NCI-H1048 (cell line): ENCODE measurements at regions not wholly inside any gene's neighbourhood (a gene's known extent, or its start where the extent isn't known, plus 50 kb on each side); places are given as distances from the start of the nearest gene placed in this dataset.
"Not testable (repeated sequence)": the region's sequence is repeated elsewhere in the genome, so short reads cannot be mapped to it uniquely, and the experiment has no call there.

Experiments
- DNase-seq: peaks from one replicate; lab custom pipeline; 2025; lab: John Stamatoyannopoulos, UW

DNA sequence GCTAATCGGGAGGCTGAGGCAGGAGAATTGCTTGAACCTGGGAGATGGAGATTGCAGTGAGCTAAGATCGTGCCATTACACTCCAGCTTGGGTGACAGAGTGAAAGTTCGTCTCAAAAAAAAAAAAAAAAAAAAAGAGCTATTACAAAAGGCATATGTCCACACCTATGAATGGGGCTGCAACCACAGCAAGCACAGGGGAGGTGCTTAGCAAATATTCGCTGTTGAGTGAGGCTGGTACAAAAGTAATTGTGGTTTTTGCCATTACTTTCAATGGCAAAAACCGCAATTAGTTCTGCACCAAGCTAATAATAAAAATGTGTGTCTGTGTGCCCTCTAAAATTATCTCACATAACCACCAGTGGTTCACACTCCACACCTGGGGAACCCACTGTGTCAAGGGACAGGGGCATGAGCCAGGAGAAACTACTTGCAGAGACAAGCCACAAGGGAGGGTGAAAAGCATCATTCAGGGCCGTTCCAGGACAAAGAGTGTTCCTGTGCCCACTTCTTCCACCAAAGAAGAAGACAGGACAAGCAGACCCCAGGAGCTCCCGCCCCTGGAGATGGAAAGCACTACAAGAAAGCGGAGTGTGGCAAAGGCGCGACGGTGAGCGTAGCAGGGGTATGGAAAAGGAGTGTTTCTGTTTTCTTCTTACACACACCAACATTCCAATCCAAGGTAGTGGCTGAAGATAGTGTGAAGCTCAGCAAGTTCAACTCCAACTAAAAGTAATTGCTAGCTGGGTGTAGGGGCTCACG, 84.4 kb upstream of the CNEP1R1 start:
- no peak for DNase-seq

DNA sequence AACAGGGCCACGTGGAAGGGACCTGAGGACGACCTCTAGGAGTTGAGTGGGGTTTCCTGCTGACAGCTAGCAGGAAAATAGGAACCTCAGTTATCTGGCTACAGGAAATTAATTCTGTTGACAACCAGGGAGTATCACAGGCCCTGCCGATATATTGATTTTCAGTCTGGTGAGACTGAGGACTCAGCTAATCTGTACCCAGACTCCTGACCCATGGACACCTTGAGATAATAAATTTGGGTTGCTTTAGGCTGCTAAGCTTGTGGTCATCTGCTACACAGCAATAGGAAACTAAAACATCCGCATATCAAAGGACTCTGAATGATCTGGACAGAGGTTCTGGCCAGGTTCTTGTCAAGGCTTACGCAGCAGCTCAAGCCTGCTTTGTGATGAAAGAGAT, 80.8 kb upstream of the CNEP1R1 start:
- DNase-seq, result no peak

DNA sequence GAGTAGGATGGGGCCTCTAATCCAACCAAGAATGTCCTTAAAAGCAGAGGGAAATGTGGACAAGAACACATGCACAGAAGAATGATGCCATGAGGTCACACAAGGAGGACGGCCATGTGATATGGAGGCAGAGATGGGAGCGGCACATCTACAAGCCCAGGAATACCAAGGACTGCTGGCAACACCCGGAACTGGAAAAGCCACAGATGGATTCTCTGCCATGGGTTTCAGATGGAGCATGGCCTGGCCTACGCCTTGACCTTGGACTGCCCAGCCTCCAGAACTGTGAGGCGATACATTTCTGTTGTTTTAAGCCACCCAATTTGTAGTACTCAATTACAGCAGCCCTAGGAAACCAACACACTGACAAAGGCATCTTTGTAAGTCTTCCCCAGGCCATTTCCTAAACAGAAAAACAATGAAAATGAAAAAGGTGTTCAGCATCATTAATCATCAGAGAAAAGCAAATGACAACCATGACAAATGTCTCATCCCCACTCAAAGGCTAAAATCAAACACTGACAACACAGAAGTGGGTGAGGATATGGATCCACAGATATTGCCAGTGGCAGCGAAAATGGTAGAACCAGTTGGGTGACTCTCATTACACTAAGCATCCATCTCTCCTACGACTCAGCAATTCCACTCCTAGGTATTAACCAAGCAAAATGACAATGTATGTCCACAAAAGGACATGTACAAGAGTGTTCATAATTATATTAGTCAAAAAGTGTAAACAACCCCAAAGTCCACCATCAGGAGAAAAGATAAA, 76.9 kb upstream of the CNEP1R1 start:
- DNase-seq, result no peak

DNA sequence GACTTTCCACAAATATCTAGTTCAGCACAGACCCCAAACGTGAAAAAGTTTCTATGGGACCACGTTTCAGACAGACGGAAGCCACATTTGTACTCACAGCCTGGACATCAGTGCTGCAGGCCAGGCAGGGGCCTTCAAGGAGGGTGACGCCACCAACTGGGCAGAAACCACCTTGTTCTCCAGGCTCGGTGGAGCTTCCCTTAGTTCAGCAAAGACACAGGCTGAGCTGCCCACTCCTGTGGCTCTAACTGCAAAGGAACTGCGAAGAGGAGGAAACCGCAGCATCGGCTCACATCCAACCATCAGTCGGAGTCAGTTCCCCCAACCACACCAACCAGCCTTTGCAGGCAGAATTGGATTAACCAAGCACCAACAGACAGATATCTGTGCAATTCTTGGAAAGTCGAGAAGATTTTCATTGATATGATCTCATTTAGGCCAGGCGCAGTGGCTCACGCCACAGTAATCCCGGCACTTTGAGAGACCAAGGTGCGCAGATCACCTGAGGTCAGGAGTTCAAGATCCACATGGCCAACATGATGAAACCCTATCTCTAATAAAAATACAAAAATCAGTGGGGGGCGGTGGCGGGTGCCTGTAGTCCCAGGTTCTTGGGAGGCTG, 73.3 kb upstream of the CNEP1R1 start:
- DNase-seq, result no peak

DNA sequence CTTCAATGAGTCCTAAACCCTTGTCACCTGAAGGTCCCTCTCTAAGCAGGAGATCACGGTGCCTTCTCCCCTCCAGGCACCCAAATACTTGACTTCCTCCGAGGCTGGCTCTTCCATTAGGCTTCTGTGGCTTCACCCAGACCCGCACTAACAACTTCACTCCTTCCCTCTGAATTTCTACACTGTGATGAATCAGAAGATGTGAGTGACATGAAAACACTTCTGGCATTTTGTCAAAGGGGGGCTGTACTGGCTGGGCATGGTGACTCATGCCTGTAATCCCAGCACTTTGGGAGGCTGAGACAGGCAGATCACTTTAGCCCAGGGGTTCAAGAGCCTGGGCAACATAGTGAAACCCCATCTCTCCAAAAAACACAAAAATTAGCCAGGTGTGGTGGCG, 72.6 kb upstream of the CNEP1R1 start:
- DNase-seq, result no peak

DNA sequence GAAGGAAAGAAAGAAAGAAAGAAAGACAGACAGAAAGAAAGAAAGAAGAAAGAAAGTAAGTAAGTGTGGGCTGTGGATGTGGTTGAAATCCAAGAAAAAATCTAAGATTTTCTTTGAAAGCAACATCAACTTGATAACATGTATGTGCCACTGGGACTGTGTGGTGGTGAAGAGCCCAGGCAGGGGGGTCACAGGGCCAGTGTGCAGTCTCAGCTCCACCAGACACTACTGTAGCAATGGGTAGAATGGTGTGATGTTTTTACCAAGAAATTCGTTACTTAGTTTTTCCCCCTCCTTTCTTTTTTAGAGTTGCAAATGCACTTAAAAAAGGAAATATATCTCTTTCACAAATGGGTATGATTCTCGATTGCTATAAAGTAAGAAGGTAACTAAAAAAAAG, 71.9 kb upstream of the CNEP1R1 start:
- DNase-seq, result no peak

DNA sequence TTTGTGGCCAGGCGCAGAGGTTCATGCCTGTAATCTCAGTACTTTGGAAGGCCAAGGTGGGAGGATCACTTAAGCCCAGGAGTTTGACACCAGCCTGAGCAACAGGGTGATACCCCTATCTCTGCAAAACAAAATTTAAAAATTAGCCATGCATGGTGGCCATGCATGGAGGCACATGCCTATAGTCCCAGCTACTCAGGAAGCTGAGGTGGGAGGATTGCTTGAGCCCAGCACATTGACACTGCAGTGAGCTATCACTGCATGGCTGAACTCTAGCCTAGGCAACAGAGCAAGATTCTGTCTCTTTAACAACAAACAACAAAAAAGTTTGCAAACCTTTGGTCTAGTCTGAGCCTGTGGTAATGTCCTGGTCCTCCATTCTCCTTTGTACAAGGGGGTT, 69.2 kb upstream of the CNEP1R1 start:
- DNase-seq, result no peak

DNA sequence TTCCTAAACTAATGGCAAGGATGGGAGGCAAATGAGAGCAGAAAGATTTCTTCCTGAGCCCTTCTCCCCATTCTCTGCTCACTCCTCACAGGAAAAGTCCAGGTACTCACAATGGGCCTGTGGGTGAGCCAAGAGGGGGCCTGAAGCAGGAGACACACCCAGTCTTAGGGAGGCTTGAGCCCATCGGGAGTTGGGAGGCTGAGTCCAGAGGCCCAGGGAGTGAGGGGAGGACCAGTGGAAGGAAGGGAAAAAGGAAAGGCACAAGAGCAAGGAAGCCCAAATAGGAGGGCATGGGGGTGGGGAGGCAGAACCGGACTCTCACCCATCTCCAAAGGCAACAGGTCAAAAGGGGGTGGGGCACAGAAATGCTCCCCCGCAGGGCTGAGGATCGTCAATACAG, 68.1 kb upstream of the CNEP1R1 start:
- no peak for DNase-seq

DNA sequence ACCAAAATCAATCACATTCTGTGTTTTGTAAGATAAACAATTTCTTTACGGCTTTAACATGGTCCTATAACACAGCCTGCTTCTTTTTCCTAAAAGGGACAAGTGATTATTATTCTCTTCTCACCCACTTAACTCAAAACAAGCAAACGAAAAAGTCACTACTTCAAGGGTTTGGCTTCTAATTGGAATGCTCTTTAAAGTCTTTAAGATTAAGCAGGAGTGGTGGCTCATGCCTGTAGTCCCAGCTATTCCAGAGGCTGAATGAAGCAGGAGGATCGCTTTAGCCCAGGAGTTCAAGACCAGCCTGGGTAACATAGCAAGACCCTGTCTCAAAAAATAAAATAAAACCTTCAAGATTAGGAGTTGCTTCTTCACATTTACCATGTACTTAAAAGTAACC, 66.6 kb upstream of the CNEP1R1 start:
- DNase-seq, result no peak

DNA sequence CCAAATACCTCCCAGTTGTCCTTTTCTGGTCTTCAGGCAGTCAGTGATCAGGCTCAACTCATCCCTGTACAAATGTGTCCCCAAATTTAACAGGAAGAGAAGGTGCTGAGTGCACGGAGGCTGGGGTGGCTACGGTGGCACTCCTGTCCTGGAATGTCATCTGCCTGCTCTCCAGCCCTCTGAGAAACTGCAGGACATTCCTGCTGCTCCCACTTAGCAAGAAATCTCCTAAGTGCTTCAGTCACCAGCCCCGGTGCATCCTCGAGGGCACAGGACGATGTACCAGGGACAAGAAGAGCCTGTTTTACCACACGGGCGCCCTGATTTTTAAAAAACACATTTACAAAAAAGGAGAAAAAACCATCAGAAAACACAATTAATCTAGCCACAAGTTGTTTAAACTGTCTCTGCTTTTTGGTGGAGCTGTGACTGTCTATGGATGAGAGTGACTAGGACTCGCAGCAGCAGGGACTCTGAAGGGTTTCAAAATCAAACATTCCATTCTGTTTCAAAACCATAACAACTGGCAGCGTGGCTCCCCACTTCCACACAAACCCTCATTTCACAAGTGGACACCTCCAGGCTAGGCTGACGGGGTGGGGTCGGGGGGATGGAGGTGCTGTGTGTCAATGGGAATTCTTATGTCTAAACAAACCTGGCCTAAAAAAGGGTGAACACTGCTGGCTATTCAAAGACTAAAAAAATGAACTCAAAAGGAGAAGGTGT, 65.3 kb upstream of the CNEP1R1 start:
- DNase-seq, result no peak

DNA sequence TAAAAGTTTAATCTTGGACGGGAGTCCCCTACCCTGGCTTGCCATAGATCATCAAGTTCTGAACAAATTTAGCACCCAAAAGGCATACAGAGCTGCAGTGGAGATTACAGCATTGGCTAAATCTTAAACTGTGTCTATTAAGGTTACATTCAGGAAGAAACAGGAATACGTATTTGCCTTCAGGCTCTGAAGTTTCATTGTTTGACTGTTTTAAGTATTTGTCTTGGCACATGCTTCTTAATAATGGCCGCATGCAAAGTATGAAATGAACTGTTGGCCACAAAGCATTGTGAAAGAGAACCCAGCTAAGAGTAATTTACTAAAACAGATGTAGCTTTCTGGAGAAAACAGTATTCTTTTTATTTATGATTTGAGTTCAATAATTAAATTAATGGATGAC, 63.9 kb upstream of the CNEP1R1 start:
- DNase-seq, result peak; percentile 8

DNA sequence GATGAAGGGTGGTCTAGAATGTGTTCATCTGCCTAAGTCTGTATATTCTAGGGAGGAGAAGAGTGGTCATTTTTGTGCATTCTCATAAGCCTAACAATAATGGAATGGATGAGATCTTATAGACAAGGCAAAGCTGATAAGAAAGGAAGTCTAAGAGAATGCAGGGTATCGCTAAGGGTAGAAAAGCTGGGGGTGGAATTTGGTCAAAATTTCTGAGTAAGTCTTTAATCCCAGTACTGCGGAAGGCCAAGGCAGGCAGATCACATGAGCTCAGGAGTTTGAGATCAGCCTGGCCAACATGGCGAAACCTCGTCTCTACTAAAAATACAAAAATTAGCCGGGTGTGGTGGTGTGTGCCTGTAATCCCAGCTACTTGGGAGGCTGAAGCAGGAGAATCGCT, 62.5 kb upstream of the CNEP1R1 start:
- not testable (repeated sequence) for DNase-seq

DNA sequence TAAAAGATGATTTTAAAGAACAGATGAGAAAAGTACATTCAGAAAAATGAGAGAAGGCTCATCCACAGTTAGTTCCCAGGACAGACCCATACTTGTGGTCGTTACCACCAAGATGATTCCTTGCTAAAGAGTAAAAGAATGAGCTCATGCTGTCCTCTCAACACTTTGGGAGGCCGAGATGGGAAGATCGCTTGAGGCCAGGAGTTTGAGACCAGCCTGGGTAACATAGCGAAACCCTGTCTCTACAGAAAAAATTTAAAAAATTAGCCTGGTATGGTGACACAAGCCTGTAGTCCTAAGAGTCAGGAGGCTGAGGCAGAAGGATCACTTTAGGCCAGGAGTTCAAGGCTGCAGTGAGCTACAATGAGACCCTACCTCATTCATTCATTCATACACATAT, 60.7 kb upstream of the CNEP1R1 start:
- no peak for DNase-seq

DNA sequence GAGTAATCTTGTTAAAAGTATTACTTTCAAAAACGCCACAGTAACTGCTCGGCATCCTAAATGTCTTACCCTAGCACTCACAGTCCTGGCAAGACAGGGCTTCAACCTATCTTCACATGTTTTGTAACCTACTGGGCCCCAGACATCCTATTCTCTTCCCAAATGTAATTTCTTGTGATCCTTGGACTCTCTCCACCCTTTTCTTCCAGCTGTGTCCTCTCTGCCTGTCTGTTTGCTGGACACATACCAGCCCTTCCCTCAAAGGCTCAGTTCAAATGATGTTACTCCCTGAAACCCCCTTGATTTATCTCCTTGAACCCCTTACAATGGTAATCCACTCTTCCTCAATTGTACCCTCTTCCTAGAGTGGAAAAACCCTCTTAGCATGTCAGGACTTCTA, 60.1 kb upstream of the CNEP1R1 start:
- no peak for DNase-seq

DNA sequence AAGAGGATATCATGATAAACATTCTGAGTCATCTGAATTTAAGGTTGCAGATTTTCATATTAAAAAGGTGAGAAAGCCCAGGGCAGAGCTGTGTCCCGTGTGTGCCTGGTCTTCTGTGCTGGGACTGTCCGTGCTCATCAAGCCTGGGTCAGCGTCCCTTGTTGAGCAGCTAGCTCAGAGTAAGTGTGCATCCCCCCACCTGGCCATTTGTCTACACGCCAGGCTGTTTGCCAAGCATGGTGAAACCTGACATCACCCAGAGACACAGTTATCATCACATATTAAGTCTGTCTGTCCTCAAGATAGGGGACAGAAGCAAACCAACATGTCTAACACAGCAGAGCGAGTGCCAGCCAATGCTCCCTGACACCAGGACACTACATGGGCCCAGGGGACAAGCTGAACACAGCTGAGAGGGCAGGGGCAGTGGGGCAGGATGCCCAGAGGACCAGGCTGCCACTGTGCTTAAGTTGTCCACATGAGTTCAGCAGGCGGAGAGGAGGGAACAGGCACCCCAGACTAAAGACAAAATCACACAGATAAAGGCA, 57.9 kb upstream of the CNEP1R1 start:
- no peak for DNase-seq

DNA sequence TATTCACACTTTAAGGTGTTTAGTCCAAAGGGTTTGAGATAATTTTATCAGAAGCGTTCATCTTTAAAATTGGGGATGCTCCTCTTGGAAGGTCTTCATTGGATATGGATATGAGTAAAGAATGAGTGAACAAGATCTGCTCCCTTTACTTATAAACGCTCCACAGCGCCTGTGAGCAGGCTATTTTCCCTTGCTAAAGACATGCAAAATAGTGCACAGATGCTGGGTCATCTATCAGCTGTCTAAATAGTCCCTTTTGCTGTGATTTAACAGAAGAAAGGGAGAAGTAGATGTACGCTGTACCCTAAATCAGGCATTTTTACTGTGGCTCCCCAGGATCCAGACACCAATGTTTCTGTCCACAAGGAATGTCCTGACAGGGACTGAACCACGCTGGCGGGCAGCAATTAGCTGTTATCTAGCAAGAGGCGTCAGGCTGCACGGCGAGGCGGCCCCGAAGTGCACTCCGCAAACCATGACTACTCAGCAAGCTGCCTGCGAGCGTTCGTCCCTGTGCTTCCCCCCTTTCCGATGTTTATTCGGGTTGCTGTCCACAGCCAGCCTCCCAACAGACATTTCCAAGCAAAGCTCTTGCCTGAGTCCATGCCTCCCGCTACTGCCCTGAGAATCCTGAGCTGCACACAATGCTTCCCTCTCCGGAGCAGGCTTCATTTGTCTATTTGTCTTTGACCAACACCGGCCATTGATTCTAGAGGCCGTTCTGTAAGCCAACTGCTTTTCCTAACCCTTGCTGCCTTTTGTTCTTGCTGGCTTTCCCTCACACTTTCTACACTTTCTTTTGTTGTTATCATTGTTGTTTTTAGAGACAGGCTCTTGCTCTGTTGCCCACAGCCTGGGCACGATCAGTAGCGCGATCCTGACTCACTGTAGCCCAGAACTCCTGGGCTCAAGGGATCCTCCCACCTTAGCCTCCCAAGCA, 55.7 kb upstream of the CNEP1R1 start:
- no peak for DNase-seq

DNA sequence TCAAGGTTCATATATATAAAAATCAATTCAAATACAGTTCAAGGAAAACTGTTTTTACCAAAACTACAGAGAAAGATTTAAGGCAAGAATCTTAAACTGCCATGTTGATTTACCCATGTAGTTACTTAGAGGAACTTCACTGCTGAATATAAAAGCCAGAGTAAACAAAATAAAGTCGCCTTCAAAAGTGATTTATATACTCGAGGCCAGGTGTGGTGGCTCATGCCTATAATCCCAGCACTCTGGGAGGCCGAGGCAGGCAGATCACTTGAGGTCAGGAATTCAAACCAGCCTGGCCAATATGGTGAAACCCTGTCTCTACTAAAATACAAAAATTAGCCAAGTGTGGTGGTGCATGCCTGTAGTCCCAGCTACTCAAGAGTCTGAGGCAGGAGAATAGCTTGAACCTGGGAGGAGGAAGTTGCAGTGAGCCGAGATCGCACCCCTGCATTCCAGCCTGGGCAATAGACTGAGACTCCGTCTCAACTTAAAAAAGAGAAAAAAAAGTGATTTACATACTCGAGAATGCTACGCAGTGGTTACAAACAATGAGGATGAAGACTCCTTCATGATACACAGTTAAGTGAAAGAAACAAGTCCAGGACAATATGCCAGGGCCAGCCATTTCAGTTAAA, 54.1 kb upstream of the CNEP1R1 start:
- no peak for DNase-seq

DNA sequence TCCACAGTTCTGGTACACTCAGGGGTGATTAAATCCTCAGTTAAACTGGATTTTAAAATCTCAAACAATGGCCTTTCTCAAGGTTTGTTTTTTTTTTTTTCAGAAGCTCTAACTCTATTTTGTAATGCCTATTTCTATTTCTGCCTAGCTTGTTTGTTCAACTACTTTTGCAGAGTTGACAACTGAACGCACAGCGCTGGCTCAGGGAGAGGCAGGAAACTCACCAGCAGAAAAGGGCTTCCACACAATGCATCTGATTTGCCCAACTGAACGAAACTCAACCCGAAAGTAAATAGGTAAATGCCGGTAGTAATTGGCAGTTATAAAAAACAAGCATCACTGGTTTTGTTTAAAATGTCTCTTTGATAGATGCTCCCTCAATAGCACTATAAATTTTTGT, 52.7 kb upstream of the CNEP1R1 start:
- no peak for DNase-seq

DNA sequence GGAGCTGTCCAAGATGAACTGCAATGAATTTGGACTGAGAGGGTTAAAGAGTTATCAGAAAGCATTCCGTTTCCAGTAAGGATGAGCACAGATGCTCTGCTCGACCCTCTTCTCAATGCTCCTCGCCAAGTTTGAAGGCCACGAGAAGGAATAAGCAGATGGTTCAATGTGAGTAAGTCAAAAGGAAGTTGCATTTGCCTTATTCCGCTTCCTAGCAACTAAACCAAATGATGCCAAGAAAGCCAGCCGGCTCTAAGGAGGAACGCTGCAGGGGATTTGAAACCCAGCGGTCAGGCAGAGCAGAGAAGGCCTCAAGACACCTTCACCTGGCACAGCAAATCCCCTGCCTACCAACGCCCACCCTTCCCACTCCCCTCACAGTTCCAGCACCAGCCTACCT, 52.1 kb upstream of the CNEP1R1 start:
- no peak for DNase-seq
